GM12872 (cell line): ENCODE measurements at regions not wholly inside any gene's neighbourhood (a gene's known extent, or its start where the extent isn't known, plus 50 kb on each side); places are given as distances from the start of the nearest gene placed in this dataset.

Experiments used
- TF ChIP-seq, protein P1 (sequence below): IDR thresholded peaks from 3 replicates; pipeline ENCODE4 v1.5.1; 2011; ENCODE audit warnings: low read depth, mild to moderate bottlenecking, low read length, moderate library complexity; ENCODE audit not compliant: insufficient read depth

GRCh38 chr5:130251931-130252330 lies 347.7 kb downstream of the CHSY3 start:
- TF ChIP-seq, protein P1, sequence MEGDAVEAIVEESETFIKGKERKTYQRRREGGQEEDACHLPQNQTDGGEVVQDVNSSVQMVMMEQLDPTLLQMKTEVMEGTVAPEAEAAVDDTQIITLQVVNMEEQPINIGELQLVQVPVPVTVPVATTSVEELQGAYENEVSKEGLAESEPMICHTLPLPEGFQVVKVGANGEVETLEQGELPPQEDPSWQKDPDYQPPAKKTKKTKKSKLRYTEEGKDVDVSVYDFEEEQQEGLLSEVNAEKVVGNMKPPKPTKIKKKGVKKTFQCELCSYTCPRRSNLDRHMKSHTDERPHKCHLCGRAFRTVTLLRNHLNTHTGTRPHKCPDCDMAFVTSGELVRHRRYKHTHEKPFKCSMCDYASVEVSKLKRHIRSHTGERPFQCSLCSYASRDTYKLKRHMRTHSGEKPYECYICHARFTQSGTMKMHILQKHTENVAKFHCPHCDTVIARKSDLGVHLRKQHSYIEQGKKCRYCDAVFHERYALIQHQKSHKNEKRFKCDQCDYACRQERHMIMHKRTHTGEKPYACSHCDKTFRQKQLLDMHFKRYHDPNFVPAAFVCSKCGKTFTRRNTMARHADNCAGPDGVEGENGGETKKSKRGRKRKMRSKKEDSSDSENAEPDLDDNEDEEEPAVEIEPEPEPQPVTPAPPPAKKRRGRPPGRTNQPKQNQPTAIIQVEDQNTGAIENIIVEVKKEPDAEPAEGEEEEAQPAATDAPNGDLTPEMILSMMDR = no peak

- TF ChIP-seq, protein P1 = no peak
These were observed 339.4 kb downstream of the CHSY3 start for GRCh38 chr5:130243641-130244040.

DNA sequence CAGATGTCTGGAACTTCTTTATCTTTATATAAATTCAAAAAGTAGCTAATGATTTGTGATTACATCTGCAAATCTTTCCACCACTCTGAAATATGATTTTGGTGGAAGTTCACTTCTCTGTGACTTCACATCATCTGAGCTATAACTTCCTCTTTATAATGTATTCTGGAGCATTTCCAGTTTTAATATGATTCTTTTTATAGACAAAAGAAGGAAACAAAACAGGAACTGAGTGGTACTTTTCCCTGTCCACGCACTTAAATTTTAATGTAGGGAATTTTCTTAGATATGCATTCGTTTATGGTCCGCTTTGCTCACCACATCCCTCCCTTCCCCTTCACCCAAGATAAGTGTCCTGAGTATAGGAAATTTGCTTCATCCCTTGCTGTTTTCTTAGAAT lies 333.5 kb downstream of the CHSY3 start:
- TF ChIP-seq, protein P1 = no peak
